A549 (cell line): ENCODE measurements at regions not wholly inside any gene's neighbourhood (a gene's known extent, or its start where the extent isn't known, plus 50 kb on each side); places are given as distances from the start of the nearest gene placed in this dataset.

ENCODE experiments used
- ATAC-seq, 2 experiments: fragments of 200-7000 bp in 1 of 2; fragments of >200 bp in 1 of 2; cut with Nextera tagmentation in 1 of 2; cut with Tn5 transposase in 1 of 2; 3 replicates each; pipeline versions ENCODE4 v1.8.0 to v1.9.1; 2018 to 2020; ENCODE audit warnings: mild to moderate bottlenecking in 1 of 2, moderate library complexity in 1 of 2
- CTCF ChIA-PET: fragments of 300-600 bp; sonication (Branson Sonifier 250); formaldehyde crosslinking; extraction: SDS; loops from one replicate; lab custom pipeline; 2021; ENCODE audit warnings: antibody characterized with exemption, inconsistent platforms; lab: Yijun Ruan, JAX
- POLR2A ChIA-PET: fragments of 350-600 bp; formaldehyde crosslinking; extraction: SDS; loops from one replicate; lab custom pipeline; 2021; ENCODE audit warnings: antibody characterized with exemption, inconsistent platforms; lab: Yijun Ruan, JAX
- DNase-seq, 2 experiments: peaks; one replicate each; pipeline versions ENCODE4 v3.0.0 to v3.0.0-alpha.2; 2011 to 2016; ENCODE audit warnings: low read depth in 1 of 2, low spot score in 1 of 2
- FAIRE-seq: peaks from 2 replicates; lab custom pipeline; 2011; peaks lifted over from hg19 to GRCh38; lab: Jason Lieb, UNC
- H3K27ac ChIP-seq, 2 experiments: fragments of >200 bp; sonication (Bioruptor Twin); formaldehyde crosslinking; 3 replicates each; pipeline ENCODE4 v1.5.1; 2016 to 2017
- H3K4me1 ChIP-seq: fragments of >200 bp; sonication (Bioruptor Twin); formaldehyde crosslinking; 3 replicates; pipeline ENCODE4 v1.6.1; 2016
- H3K4me2 ChIP-seq: fragments of >200 bp; sonication (Bioruptor Twin); formaldehyde crosslinking; 3 replicates; pipeline ENCODE4 v1.6.1; 2016
- H3K4me3 ChIP-seq: fragments of >200 bp; sonication (Bioruptor Twin); formaldehyde crosslinking; 3 replicates; pipeline ENCODE4 v1.5.1; 2016
- H3K9me3 ChIP-seq: fragments of >200 bp; sonication (Bioruptor Twin); formaldehyde crosslinking; 3 replicates; pipeline ENCODE4 v1.6.1; 2016
- BHLHE40 ChIP-seq: IDR thresholded peaks from 2 replicates; pipeline ENCODE4 v1.6.1; 2012; ENCODE audit warnings: low read depth, low read length, inconsistent platforms
- CBX2 ChIP-seq: fragments of 200-600 bp; sonication (generic); IDR thresholded peaks from 2 replicates; pipeline ENCODE4 v1.6.1; 2016; ENCODE audit warnings: low read depth, mild to moderate bottlenecking, borderline replicate concordance
- CEBPB ChIP-seq, 2 experiments: fragments of >200 bp in 1 of 2; sonication (Bioruptor Twin) in 1 of 2; formaldehyde crosslinking in 1 of 2; IDR thresholded peaks; 2 replicates each; pipeline ENCODE4 v1.6.1; 2012 to 2016
- CHD4 ChIP-seq: fragments of 200-600 bp; sonication (generic); IDR thresholded peaks from 2 replicates; pipeline ENCODE4 v1.6.1; 2016; ENCODE audit warnings: antibody characterized with exemption, mild to moderate bottlenecking, borderline replicate concordance
- E2F6 ChIP-seq: IDR thresholded peaks from 2 replicates; pipeline ENCODE4 v1.6.1; 2012; ENCODE audit warnings: low read depth, borderline replicate concordance
- EHF ChIP-seq: fragments of 250-450 bp; sonication (Bioruptor Pico); IDR thresholded peaks from 2 replicates; pipeline ENCODE4 v1.5.0; 2020; ENCODE audit warnings: mild to moderate bottlenecking
- EHMT2 ChIP-seq: fragments of 200-600 bp; sonication (generic); IDR thresholded peaks from 2 replicates; pipeline ENCODE4 v1.6.1; 2016; ENCODE audit warnings: antibody characterized with exemption, low read depth, mild to moderate bottlenecking, moderate library complexity
- EP300 ChIP-seq, 2 experiments: fragments of >200 bp; sonication (Bioruptor Twin); formaldehyde crosslinking; IDR thresholded peaks; 2 replicates in 1 of 2; 3 replicates in 1 of 2; pipeline ENCODE4 v1.6.1; 2016 to 2017
- FOSB ChIP-seq: fragments of 250-450 bp; sonication (Bioruptor Pico); IDR thresholded peaks from 2 replicates; pipeline ENCODE4 v1.5.0; 2020; ENCODE audit warnings: mild to moderate bottlenecking, moderate library complexity
- FOXS1 ChIP-seq: fragments of 250-450 bp; sonication (Bioruptor Pico); IDR thresholded peaks from 2 replicates; pipeline ENCODE4 v1.5.0; 2020; ENCODE audit warnings: mild to moderate bottlenecking, moderate library complexity
- GATA3 ChIP-seq: IDR thresholded peaks from 2 replicates; pipeline ENCODE4 v1.6.1; 2012; ENCODE audit warnings: borderline replicate concordance
- HES2 ChIP-seq: fragments of >200 bp; sonication (Bioruptor Twin); formaldehyde crosslinking; IDR thresholded peaks from 2 replicates; pipeline ENCODE4 v1.6.1; 2016
- HEYL ChIP-seq: fragments of 250-450 bp; sonication (Bioruptor Pico); IDR thresholded peaks from 2 replicates; pipeline ENCODE4 v1.8.0; 2021; ENCODE audit warnings: mild to moderate bottlenecking, moderate library complexity
- HMGXB4 ChIP-seq: fragments of 250-450 bp; sonication (Bioruptor Pico); IDR thresholded peaks from 2 replicates; pipeline ENCODE4 v1.5.0; 2021; ENCODE audit warnings: mild to moderate bottlenecking, moderate library complexity, borderline replicate concordance
- HOXA7 ChIP-seq: fragments of 250-450 bp; sonication (Bioruptor Pico); IDR thresholded peaks from 2 replicates; pipeline ENCODE4 v1.5.0; 2020; ENCODE audit warnings: mild to moderate bottlenecking, moderate library complexity
- HOXB13 ChIP-seq: fragments of 250-450 bp; sonication (Bioruptor Pico); IDR thresholded peaks from 2 replicates; pipeline ENCODE4 v1.5.0; 2020; ENCODE audit warnings: low read depth, mild to moderate bottlenecking, moderate library complexity
- HOXB5 ChIP-seq: fragments of 250-450 bp; sonication (Bioruptor Pico); IDR thresholded peaks from 2 replicates; pipeline ENCODE4 v1.5.0; 2020; ENCODE audit warnings: mild to moderate bottlenecking, moderate library complexity
- JUN ChIP-seq, 2 experiments: fragments of >200 bp; sonication (Bioruptor Twin); formaldehyde crosslinking; IDR thresholded peaks; 2 replicates in 1 of 2; 3 replicates in 1 of 2; pipeline ENCODE4 v1.6.1; 2016 to 2017
- JUNB ChIP-seq: fragments of >200 bp; sonication (Bioruptor Twin); formaldehyde crosslinking; IDR thresholded peaks from 2 replicates; pipeline ENCODE4 v1.6.1; 2016
- KDM1A ChIP-seq: fragments of 200-600 bp; sonication (generic); IDR thresholded peaks from 2 replicates; pipeline ENCODE4 v1.6.1; 2016; ENCODE audit warnings: low read depth, mild to moderate bottlenecking
- MAFK ChIP-seq: fragments of 450-650 bp; IDR thresholded peaks from 2 replicates; pipeline ENCODE4 v1.6.1; 2014; ENCODE audit not compliant: partially characterized antibody
- NPAS2 ChIP-seq: fragments of 250-450 bp; sonication (Bioruptor Pico); IDR thresholded peaks from 2 replicates; pipeline ENCODE4 v1.8.0; 2022; ENCODE audit warnings: mild to moderate bottlenecking, moderate library complexity, borderline replicate concordance
- PBX3 ChIP-seq: IDR thresholded peaks from 2 replicates; pipeline ENCODE4 v1.6.1; 2012
- PHF8 ChIP-seq: fragments of 200-600 bp; sonication (generic); IDR thresholded peaks from 2 replicates; pipeline ENCODE4 v1.6.1; 2016; ENCODE audit warnings: low read depth, mild to moderate bottlenecking, antibody characterized with exemption, moderate library complexity, borderline replicate concordance
- POLR2A ChIP-seq: IDR thresholded peaks from 2 replicates; pipeline ENCODE4 v1.6.1; 2012; ENCODE audit warnings: mild to moderate bottlenecking, low read length
- RARB ChIP-seq: fragments of 250-450 bp; sonication (Bioruptor Pico); IDR thresholded peaks from 2 replicates; pipeline ENCODE4 v1.8.0; 2021; ENCODE audit warnings: mild to moderate bottlenecking, moderate library complexity
- RCOR1 ChIP-seq: fragments of 150-350 bp; IDR thresholded peaks from 2 replicates; pipeline ENCODE4 v1.6.1; 2014; ENCODE audit warnings: antibody characterized with exemption, low read length, low read depth
- RFX5 ChIP-seq: fragments of 450-650 bp; IDR thresholded peaks from 2 replicates; pipeline ENCODE4 v1.7.1; 2014; ENCODE audit warnings: antibody characterized with exemption, mild to moderate bottlenecking, moderate library complexity
- SMC3 ChIP-seq: fragments of >200 bp; sonication (Bioruptor Twin); formaldehyde crosslinking; IDR thresholded peaks from 3 replicates; pipeline ENCODE4 v1.6.1; 2018; ENCODE audit warnings: inconsistent platforms
- TFCP2L1 ChIP-seq: fragments of 250-450 bp; sonication (Bioruptor Pico); IDR thresholded peaks from 2 replicates; pipeline ENCODE4 v1.5.0; 2021; ENCODE audit warnings: mild to moderate bottlenecking
- ZSCAN20 ChIP-seq: fragments of 250-450 bp; sonication (Bioruptor Pico); IDR thresholded peaks from 2 replicates; pipeline ENCODE4 v1.8.0; 2022; ENCODE audit warnings: mild to moderate bottlenecking, moderate library complexity
- WGBS: methylation state at CpG from one replicate; pipeline ENCODE4 v1.1.6; 2017; ENCODE audit errors: missing lambda C conversion rate; 5-methylcytosine and 5-hydroxymethylcytosine counted together

- no peak for TF ChIP-seq HMGXB4
- TF ChIP-seq PHF8: no peak
These were observed 162.4 kb downstream of the BRMS1L start (continued) for GRCh38 chr14:35988550-35988949.

- TF ChIP-seq HES2 (no peak), CBX2 (no peak), HOXA7 (CRISPR knock-in tag) (no peak), GATA3 (no peak), KDM1A (no peak), EP300 (IDR thresholded peaks at IDR 0.05) (no peak), FOXS1 (CRISPR knock-in tag) (no peak), NPAS2 (no peak), HOXB5 (no peak), PBX3 (no peak), RFX5 (no peak), SMC3 (no peak), CEBPB (IDR thresholded peaks at IDR 0.05) (no peak), EHMT2 (no peak), HMGXB4 (no peak), BHLHE40 (no peak), POLR2A (no peak), CHD4 (no peak), RARB (no peak)
- H3K4me3 ChIP-seq: no peak overlapping the region
- H3K4me2 ChIP-seq: no peak overlapping the region
- no peak for DNase-seq
- 0 out of 3 replicates have a peak, but pooled peaks cover 4% of the 10 kb centered on the region for H3K4me1 ChIP-seq
- 86% methylated on average over 3 of the region's 3 CpGs for WGBS
- ChIA-PET CTCF (interaction anchor here (0.6 to 1.8 kb wide), 2 partner anchors 16 to 532 kb away, joined by 3 to 5 read pairs; partner anchors contain the start of gene NKX2-1), POLR2A (no interaction called here)
- FAIRE-seq: no peak
- no peaks in the 10 kb centered on the region for H3K9me3 ChIP-seq
- no peak for ATAC-seq
- H3K27ac ChIP-seq: no peak overlapping the region
These were observed 161.6 kb downstream of the BRMS1L start for GRCh38 chr14:35987731-35988130.

GRCh38 chr14:35986219-35986573, 160.1 kb downstream of the BRMS1L start:
- H3K4me3 ChIP-seq: no peak overlapping the region
- no peak for TF ChIP-seq ZSCAN20
- no peak for TF ChIP-seq JUN (IDR thresholded peaks at IDR 0.05)
- TF ChIP-seq JUNB: no peak
- no peak for TF ChIP-seq E2F6
- no peak for TF ChIP-seq KDM1A
- no peak for TF ChIP-seq EHF (CRISPR knock-in tag)
- no peak for TF ChIP-seq HOXB13 (CRISPR knock-in tag)
- no peak for TF ChIP-seq EHMT2
- no peak for TF ChIP-seq TFCP2L1
- TF ChIP-seq RCOR1: no peak
- TF ChIP-seq FOXS1 (CRISPR knock-in tag): no peak
- TF ChIP-seq MAFK: no peak
- no peak for TF ChIP-seq RFX5
- no peak for TF ChIP-seq HEYL (CRISPR knock-in tag)
- no peak for TF ChIP-seq HOXB5
- no peak for TF ChIP-seq FOSB (CRISPR knock-in tag)
- 0 out of 3 replicates have a peak, but pooled peaks cover 4% of the 10 kb centered on the region for H3K4me1 ChIP-seq
- H3K4me2 ChIP-seq: no peak overlapping the region
- no peak for ATAC-seq
- ChIA-PET CTCF (interaction anchor here (0.6 to 1.1 kb wide), 4 partner anchors 33 to 1326 kb away, joined by 3 to 5 read pairs (median 4); no protein-coding TSS in a partner anchor), POLR2A (no interaction called here)
- no peak overlapping the region for H3K27ac ChIP-seq
- WGBS: 78% methylated on average over 2 of the region's 2 CpGs
- FAIRE-seq: no peak
- no peaks in the 10 kb centered on the region for H3K9me3 ChIP-seq
- DNase-seq: no peak
